LNCAP (cell line): ENCODE measurements at regions not wholly inside any gene's neighbourhood (a gene's known extent, or its start where the extent isn't known, plus 50 kb on each side); places are given as distances from the start of the nearest gene placed in this dataset.

Source experiments
- TF ChIP-seq, protein P1 (sequence below): fragments of 450-650 bp; IDR thresholded peaks from 2 replicates; pipeline ENCODE4 v1.5.1; 2017; ENCODE audit warnings: mild to moderate bottlenecking

- TF ChIP-seq, protein P1, sequence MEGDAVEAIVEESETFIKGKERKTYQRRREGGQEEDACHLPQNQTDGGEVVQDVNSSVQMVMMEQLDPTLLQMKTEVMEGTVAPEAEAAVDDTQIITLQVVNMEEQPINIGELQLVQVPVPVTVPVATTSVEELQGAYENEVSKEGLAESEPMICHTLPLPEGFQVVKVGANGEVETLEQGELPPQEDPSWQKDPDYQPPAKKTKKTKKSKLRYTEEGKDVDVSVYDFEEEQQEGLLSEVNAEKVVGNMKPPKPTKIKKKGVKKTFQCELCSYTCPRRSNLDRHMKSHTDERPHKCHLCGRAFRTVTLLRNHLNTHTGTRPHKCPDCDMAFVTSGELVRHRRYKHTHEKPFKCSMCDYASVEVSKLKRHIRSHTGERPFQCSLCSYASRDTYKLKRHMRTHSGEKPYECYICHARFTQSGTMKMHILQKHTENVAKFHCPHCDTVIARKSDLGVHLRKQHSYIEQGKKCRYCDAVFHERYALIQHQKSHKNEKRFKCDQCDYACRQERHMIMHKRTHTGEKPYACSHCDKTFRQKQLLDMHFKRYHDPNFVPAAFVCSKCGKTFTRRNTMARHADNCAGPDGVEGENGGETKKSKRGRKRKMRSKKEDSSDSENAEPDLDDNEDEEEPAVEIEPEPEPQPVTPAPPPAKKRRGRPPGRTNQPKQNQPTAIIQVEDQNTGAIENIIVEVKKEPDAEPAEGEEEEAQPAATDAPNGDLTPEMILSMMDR, result no peak
Observed at GRCh38 chr4:168019921-168020320, 72.4 kb upstream of the ANXA10 start.

GRCh38 chr4:168021666-168022065 is 70.7 kb upstream of the ANXA10 start:
- TF ChIP-seq, protein P1, result no peak

DNA sequence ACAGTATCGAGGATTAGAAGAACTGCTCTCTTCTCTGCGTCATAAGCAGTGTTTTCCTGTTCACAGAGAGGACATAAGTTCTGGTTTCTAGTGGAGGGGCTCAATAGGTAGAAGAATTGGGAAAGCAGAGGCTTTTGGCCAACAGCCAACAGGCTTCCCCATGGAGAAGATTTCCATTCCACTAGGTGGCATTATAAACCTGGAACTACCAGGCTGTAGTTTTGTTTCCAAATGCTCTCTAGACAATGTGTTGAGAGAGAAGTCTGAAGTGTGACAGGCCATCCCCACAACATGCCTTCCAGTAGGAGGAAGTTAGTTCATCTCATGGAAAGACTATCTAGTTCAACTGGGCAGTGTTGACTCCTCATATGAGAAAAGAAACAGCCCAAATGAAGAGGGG is 63.8 kb upstream of the ANXA10 start:
- TF ChIP-seq, protein P1, result peak; percentile 43; the same call in 1 of the 2 replicates

DNA sequence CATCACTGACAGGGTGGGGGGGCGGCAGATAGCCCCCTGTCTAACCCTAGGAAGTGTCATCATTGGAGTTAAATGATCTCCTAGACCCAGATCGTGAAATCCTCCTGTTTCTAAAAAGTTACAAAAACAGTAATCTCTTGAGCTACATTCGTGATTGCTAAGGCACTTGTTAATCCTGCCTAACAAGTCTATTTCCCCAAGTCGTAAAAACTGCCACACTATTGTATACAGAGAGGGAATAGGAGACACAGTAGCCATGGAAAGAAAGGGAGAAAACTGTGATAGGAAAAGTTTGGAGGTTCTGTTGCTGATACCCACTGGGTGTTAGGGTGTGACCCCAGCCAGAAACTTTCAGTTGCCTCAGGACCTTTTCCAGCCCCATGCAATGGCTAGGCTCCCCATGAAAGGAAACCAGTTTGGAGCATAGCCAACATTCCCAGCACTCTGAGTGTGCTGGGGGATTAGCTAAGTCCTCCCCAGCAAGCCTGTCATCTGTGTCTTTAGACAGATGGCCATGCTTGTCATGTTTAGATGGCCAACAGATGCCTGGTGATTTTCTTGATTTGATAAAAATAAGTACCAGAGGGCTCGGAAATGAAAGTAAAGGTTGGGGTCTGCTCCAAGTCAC is 63.3 kb upstream of the ANXA10 start:
- TF ChIP-seq, protein P1, result no peak

GRCh38 chr4:168037676-168038075 is 54.7 kb upstream of the ANXA10 start:
- TF ChIP-seq, protein P1, result no peak

- TF ChIP-seq, protein P1, result no peak
Observed at GRCh38 chr4:168039593-168039992, 52.7 kb upstream of the ANXA10 start.
